DND-41 (cell line): ENCODE measurements at regions not wholly inside any gene's neighbourhood (a gene's known extent, or its start where the extent isn't known, plus 50 kb on each side); places are given as distances from the start of the nearest gene placed in this dataset.

Experiments used
- ATAC-seq: fragments of 200-7000 bp; cut with Tn5 transposase; 3 replicates; pipeline ENCODE4 v1.9.1; 2021; ENCODE audit warnings: low read depth; ENCODE audit not compliant: insufficient read depth
- DNase-seq: peaks from one replicate; pipeline ENCODE4 v3.0.0-alpha.2; 2020
- H2AFZ ChIP-seq: 2 replicates; pipeline ENCODE4 v1.6.0; 2012; ENCODE audit warnings: low read depth, low read length
- H3K27ac ChIP-seq: 2 replicates; pipeline ENCODE4 v1.5.1; 2012; ENCODE audit warnings: low read length, inconsistent platforms
- H3K27me3 ChIP-seq: fragments of 200-600 bp; sonication (generic); 2 replicates; pipeline ENCODE4 v1.6.0; 2012; ENCODE audit warnings: low read length, mild to moderate bottlenecking, inconsistent platforms; ENCODE audit not compliant: insufficient read depth, poor library complexity
- H3K36me3 ChIP-seq: 2 replicates; pipeline ENCODE4 v1.5.1; 2012; ENCODE audit warnings: low read length, inconsistent platforms; ENCODE audit not compliant: insufficient read depth
- H3K4me1 ChIP-seq: 2 replicates; pipeline ENCODE4 v1.5.1; 2012; ENCODE audit warnings: mild to moderate bottlenecking, low read length; ENCODE audit not compliant: insufficient read depth
- H3K4me2 ChIP-seq: 2 replicates; pipeline ENCODE4 v1.6.0; 2012; ENCODE audit warnings: mild to moderate bottlenecking, moderate library complexity, low read length, inconsistent platforms; ENCODE audit not compliant: insufficient read depth
- H3K4me3 ChIP-seq, 2 experiments: fragments of 200-600 bp in 1 of 2; shearing (Covaris generic) in 1 of 2; 2 replicates each; pipeline ENCODE4 v1.5.1; 2012 to 2016; ENCODE audit warnings: inconsistent platforms in 2 of 2, low read length in 2 of 2, mild to moderate bottlenecking in 2 of 2, low read depth in 1 of 2, moderate library complexity in 1 of 2
- H3K79me2 ChIP-seq: 2 replicates; pipeline ENCODE4 v1.6.0; 2012; ENCODE audit warnings: low read length, inconsistent platforms; ENCODE audit not compliant: insufficient read depth
- H3K9ac ChIP-seq: 2 replicates; pipeline ENCODE4 v1.6.0; 2012; ENCODE audit warnings: low read depth, mild to moderate bottlenecking, inconsistent platforms, low read length, moderate library complexity
- H3K9me3 ChIP-seq: 2 replicates; pipeline ENCODE4 v1.5.1; 2012; ENCODE audit warnings: low read length, moderate library complexity, mild to moderate bottlenecking, inconsistent platforms; ENCODE audit not compliant: insufficient read depth, severe bottlenecking
- H4K20me1 ChIP-seq: 2 replicates; pipeline ENCODE4 v1.6.0; 2012; ENCODE audit warnings: low read length; ENCODE audit not compliant: insufficient read depth
- EZH2 ChIP-seq: IDR thresholded peaks from 3 replicates; pipeline ENCODE4 v1.6.1; 2012; ENCODE audit warnings: borderline replicate concordance, low read depth, mild to moderate bottlenecking, moderate library complexity, low read length, inconsistent platforms; ENCODE audit not compliant: severe bottlenecking
- TF ChIP-seq, protein P1 (sequence below): IDR thresholded peaks from 2 replicates; pipeline ENCODE4 v1.5.1; 2012; ENCODE audit warnings: borderline replicate concordance, low read length, moderate library complexity, mild to moderate bottlenecking; ENCODE audit not compliant: poor library complexity, severe bottlenecking; ENCODE audit errors: extremely low read depth

GRCh38 chrX:110569506-110569905, 210.9 kb downstream of the RTL9 start:
- ATAC-seq (peak; percentile 94), DNase-seq (peak; percentile 13)
- Histone ChIP-seq H4K20me1 (no peaks in the 10 kb centered on the region), H3K27ac (no peak overlapping the region), H3K4me2 (no peak overlapping the region; the same call in 1 of the 2 replicates), H3K9ac (no peak overlapping the region), H3K4me3 (no peak overlapping the region), H3K36me3 (no peaks in the 10 kb centered on the region), H3K4me1 (peaks cover 23% of the 10 kb centered on the region), H3K27me3 (no peaks in the 10 kb centered on the region), H3K79me2 (no peaks in the 10 kb centered on the region), H3K9me3 (no peaks in the 10 kb centered on the region), H2AFZ (no peak overlapping the region)
- TF ChIP-seq, protein P1, sequence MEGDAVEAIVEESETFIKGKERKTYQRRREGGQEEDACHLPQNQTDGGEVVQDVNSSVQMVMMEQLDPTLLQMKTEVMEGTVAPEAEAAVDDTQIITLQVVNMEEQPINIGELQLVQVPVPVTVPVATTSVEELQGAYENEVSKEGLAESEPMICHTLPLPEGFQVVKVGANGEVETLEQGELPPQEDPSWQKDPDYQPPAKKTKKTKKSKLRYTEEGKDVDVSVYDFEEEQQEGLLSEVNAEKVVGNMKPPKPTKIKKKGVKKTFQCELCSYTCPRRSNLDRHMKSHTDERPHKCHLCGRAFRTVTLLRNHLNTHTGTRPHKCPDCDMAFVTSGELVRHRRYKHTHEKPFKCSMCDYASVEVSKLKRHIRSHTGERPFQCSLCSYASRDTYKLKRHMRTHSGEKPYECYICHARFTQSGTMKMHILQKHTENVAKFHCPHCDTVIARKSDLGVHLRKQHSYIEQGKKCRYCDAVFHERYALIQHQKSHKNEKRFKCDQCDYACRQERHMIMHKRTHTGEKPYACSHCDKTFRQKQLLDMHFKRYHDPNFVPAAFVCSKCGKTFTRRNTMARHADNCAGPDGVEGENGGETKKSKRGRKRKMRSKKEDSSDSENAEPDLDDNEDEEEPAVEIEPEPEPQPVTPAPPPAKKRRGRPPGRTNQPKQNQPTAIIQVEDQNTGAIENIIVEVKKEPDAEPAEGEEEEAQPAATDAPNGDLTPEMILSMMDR: no peak
- TF ChIP-seq EZH2: no peak

DNA sequence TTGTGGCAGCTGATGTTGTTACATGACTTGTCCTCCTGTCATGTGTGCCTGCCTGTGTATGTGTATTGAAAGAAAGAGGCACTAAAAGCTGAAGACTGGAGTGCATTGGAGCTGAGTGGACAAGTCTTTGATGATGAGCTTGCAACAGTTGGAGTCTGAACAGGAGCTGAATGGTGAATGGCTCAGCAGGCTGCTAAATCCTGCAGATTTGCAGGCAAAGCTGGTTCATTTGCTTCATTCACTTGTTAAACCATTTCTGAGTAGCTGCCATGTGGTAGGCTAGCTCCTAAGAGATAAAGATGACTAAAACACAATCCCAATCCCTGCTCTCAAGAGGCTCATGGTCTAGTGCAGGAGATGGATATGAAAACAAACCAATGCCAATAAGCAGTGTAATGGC, 217.3 kb downstream of the CHRDL1 start:
- Histone ChIP-seq H3K9me3 (no peaks in the 10 kb centered on the region), H3K79me2 (no peaks in the 10 kb centered on the region), H2AFZ (no peak overlapping the region), H3K4me3 (no peak overlapping the region), H3K27me3 (no peaks in the 10 kb centered on the region), H3K4me1 (no peaks in the 10 kb centered on the region), H4K20me1 (no peaks in the 10 kb centered on the region), H3K9ac (no peak overlapping the region), H3K27ac (no peak overlapping the region), H3K4me2 (no peak overlapping the region), H3K36me3 (no peaks in the 10 kb centered on the region)
- TF ChIP-seq EZH2: no peak
- TF ChIP-seq, protein P1: no peak
- ATAC-seq (no peak), DNase-seq (no peak)

DNA sequence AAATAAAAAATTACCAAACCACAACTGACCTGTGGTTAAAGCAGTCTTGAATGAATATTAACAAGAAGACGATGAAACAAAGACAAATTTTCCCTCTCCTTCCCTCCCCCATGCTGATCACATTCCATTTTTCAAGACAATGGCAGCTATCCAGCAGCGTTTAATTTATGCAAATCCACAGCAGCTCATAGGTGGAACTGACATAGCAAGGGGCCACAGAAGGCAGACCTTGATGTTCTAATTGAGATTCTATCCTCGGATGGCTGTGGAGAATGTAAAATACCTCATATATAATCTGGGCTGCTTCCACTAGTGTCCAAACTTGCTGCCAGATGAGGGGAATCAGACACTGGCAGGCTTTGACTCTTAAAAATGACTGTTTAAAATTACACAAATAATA, 211.5 kb downstream of the CHRDL1 start:
- ATAC-seq (no peak), DNase-seq (no peak)
- TF ChIP-seq, protein P1: no peak
- TF ChIP-seq EZH2: no peak

GRCh38 chrX:110588164-110588563, 207.5 kb downstream of the CHRDL1 start:
- Histone ChIP-seq H3K27me3 (no peaks in the 10 kb centered on the region), H3K9ac (no peak overlapping the region), H3K27ac (no peak overlapping the region), H3K9me3 (no peaks in the 10 kb centered on the region), H2AFZ (no peak overlapping the region), H3K36me3 (no peaks in the 10 kb centered on the region), H3K79me2 (no peaks in the 10 kb centered on the region), H3K4me1 (no peaks in the 10 kb centered on the region), H3K4me2 (no peak overlapping the region), H4K20me1 (no peaks in the 10 kb centered on the region), H3K4me3 (no peak overlapping the region)
- TF ChIP-seq, protein P1: no peak
- no peak for TF ChIP-seq EZH2
- no peak for ATAC-seq
- DNase-seq: no peak

More for the DNA sequence above, 211.5 kb downstream of the CHRDL1 start:
- no peak overlapping the region for H3K27ac ChIP-seq
- H2AFZ ChIP-seq: no peak overlapping the region
- no peaks in the 10 kb centered on the region for H3K79me2 ChIP-seq
- H3K4me2 ChIP-seq: no peak overlapping the region
- no peaks in the 10 kb centered on the region for H3K4me1 ChIP-seq
- no peak overlapping the region for H3K4me3 ChIP-seq
- H3K27me3 ChIP-seq: no peaks in the 10 kb centered on the region
- H4K20me1 ChIP-seq: no peaks in the 10 kb centered on the region
- no peaks in the 10 kb centered on the region for H3K9me3 ChIP-seq
- no peak overlapping the region for H3K9ac ChIP-seq
- no peaks in the 10 kb centered on the region for H3K36me3 ChIP-seq
